Upper lobe of left lung (tissue), 4 donors: ENCODE measurements at regions not wholly inside any gene's neighbourhood (a gene's known extent, or its start where the extent isn't known, plus 50 kb on each side); places are given as distances from the start of the nearest gene placed in this dataset.

Source experiments
- EP300 ChIP-seq, 4 donors: sonication (generic); formaldehyde crosslinking; IDR thresholded peaks; one replicate each; pipeline ENCODE4 v1.5.1; 2017; ENCODE audit warnings: antibody characterized with exemption in 4 of 4, control low read depth in 2 of 4
- POLR2A ChIP-seq, 4 donors: fragments of 450-650 bp; IDR thresholded peaks; one replicate each; pipeline ENCODE4 v1.5.1; 2016 to 2017; ENCODE audit warnings: antibody characterized with exemption in 4 of 4, mild to moderate bottlenecking in 2 of 4
- POLR2AphosphoS5 ChIP-seq, 2 donors: sonication (generic); formaldehyde crosslinking; IDR thresholded peaks; one replicate each; pipeline ENCODE4 v1.5.1; 2017; ENCODE audit warnings: antibody characterized with exemption in 2 of 2
- TF ChIP-seq, protein P1 (sequence below), 6 experiments: fragments of 450-650 bp in 4 of 6; fragments of 200-600 bp in 2 of 6; sonication (generic) in 2 of 6; IDR thresholded peaks; one replicate each; pipeline ENCODE4 v1.5.1; 2016 to 2019; ENCODE audit warnings: antibody characterized with exemption in 6 of 6

DNA sequence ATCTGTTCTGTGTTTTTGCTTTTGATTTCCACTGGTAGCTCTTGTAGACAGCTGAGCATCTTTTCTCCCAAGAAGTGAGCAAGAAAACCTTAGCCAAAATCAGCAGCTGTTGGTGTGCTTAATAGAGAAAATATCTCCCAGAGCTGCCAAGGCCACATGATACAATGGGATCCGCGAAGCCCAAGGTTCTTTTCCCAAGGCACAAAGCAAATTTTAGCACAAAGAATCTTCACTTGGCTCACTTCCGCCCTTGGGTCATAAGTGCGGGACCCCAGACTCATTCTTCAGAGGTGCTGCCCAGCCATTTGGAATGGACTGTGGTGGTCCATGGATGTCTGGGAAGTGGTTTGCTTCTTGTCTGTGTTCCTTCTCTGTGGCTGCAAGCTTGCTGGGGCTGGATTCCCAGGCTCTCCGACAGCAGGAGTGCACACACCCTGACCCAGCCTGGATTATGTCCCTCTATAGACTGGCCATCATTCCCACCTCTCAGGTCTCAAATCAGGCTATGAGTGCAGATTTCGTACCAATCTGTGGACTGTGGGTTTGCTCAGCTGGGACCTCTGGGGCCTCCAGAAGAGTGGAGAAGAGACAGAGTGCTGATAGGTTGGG, 93.0 kb upstream of the TMEM72 start:
- TF ChIP-seq POLR2A (IDR thresholded peaks at IDR 0.05) (no peak), POLR2AphosphoS5 (IDR thresholded peaks at IDR 0.05) (no peak), EP300 (IDR thresholded peaks at IDR 0.05) (no peak)
- TF ChIP-seq, protein P1, sequence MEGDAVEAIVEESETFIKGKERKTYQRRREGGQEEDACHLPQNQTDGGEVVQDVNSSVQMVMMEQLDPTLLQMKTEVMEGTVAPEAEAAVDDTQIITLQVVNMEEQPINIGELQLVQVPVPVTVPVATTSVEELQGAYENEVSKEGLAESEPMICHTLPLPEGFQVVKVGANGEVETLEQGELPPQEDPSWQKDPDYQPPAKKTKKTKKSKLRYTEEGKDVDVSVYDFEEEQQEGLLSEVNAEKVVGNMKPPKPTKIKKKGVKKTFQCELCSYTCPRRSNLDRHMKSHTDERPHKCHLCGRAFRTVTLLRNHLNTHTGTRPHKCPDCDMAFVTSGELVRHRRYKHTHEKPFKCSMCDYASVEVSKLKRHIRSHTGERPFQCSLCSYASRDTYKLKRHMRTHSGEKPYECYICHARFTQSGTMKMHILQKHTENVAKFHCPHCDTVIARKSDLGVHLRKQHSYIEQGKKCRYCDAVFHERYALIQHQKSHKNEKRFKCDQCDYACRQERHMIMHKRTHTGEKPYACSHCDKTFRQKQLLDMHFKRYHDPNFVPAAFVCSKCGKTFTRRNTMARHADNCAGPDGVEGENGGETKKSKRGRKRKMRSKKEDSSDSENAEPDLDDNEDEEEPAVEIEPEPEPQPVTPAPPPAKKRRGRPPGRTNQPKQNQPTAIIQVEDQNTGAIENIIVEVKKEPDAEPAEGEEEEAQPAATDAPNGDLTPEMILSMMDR (IDR thresholded peaks at IDR 0.05): no peak
